HCT116 (cell line): ENCODE measurements at regions not wholly inside any gene's neighbourhood (a gene's known extent, or its start where the extent isn't known, plus 50 kb on each side); places are given as distances from the start of the nearest gene placed in this dataset.

ENCODE experiments used
- ATAC-seq: fragments of 200-7000 bp; cut with Tn5 transposase; 2 replicates; pipeline ENCODE4 v1.9.1; 2020; ENCODE audit warnings: mild to moderate bottlenecking, moderate library complexity
- BruUV-seq: library from RNA; stranded (reverse); fragments of 400-500 nt; replicated peaks from 2 replicates; lab custom pipeline; 2021; lab: Mats Ljungman, UMichigan
- CTCF ChIA-PET: fragments of 300-600 bp; sonication (Branson Sonifier 250); formaldehyde crosslinking; loops from one replicate; lab custom pipeline; 2021; ENCODE audit warnings: antibody characterized with exemption; lab: Charles Lee
- POLR2A ChIA-PET: fragments of 300-600, 350-600 bp; sonication (Branson Sonifier 250); formaldehyde crosslinking; loops from one replicate; lab custom pipeline; 2021; ENCODE audit warnings: antibody characterized with exemption; lab: Charles Lee
- RAD21 ChIA-PET, 2 experiments: fragments of 300-600 bp; sonication (Branson Sonifier 250); formaldehyde crosslinking; loops; one replicate each; lab custom pipeline; 2023; ENCODE audit warnings: low total read pairs in 2 of 2; ENCODE audit not compliant: uncharacterized antibody in 2 of 2, unreplicated experiment in 2 of 2, low non-redundant PET in 1 of 2; lab: Charles Lee
- DNase-seq: peaks from one replicate; pipeline ENCODE4 v3.0.0-alpha.2; 2010; ENCODE audit warnings: low read depth, low spot score
- H2AFZ ChIP-seq: fragments of 200-600 bp; shearing (Covaris generic), sonication (generic); 2 replicates; pipeline ENCODE4 v1.6.1; 2017; ENCODE audit warnings: low read depth, mixed run types, mixed read lengths, antibody characterized with exemption, low read length; ENCODE audit not compliant: poor library complexity, severe bottlenecking
- H3K27ac ChIP-seq: 2 replicates; pipeline ENCODE4 v1.5.1; 2012; ENCODE audit warnings: low read depth, low read length
- H3K27me3 ChIP-seq: fragments of 200-600 bp; sonication (generic); 2 replicates; pipeline ENCODE4 v1.6.1; 2016; ENCODE audit warnings: mixed run types, low read length, mixed read lengths; ENCODE audit not compliant: insufficient read depth
- H3K36me3 ChIP-seq, 2 experiments: fragments of 200-500 bp in 1 of 2; fragments of 200-600 bp in 1 of 2; sonication (Bioruptor generic) in 1 of 2; sonication (generic) in 1 of 2; 2 replicates each; pipeline versions ENCODE4 v1.5.1 to v1.6.1; 2014 to 2016; ENCODE audit warnings: low read length in 2 of 2, inconsistent platforms in 1 of 2, mixed read lengths in 1 of 2, mixed run types in 1 of 2; ENCODE audit not compliant: insufficient read depth in 2 of 2, control insufficient read depth in 1 of 2
- H3K4me1 ChIP-seq, 2 experiments: fragments of 200-600 bp in 1 of 2; sonication (generic) in 1 of 2; 2 replicates each; pipeline versions ENCODE4 v1.5.1 to v1.6.1; 2012 to 2017; ENCODE audit warnings: low read length in 2 of 2, inconsistent platforms in 1 of 2, mild to moderate bottlenecking in 1 of 2, mixed read lengths in 1 of 2, mixed run types in 1 of 2, moderate library complexity in 1 of 2; ENCODE audit not compliant: insufficient read depth in 2 of 2, control insufficient read depth in 1 of 2
- H3K4me2 ChIP-seq: fragments of 200-600 bp; sonication (generic); 2 replicates; pipeline ENCODE4 v1.6.1; 2017; ENCODE audit warnings: mixed run types, low read length, mixed read lengths
- H3K4me3 ChIP-seq, 2 experiments: fragments of 200-600 bp in 1 of 2; sonication (generic) in 1 of 2; replicated peaks in 1 of 2; 2 replicates each; pipeline ENCODE4 v1.5.1; 2011 to 2016; ENCODE audit warnings: low read length in 2 of 2, control low read depth in 1 of 2, low read depth in 1 of 2, mild to moderate bottlenecking in 1 of 2, mixed read lengths in 1 of 2, mixed run types in 1 of 2
- H3K79me2 ChIP-seq: fragments of 200-600 bp; sonication (generic); 2 replicates; pipeline ENCODE4 v1.6.1; 2017; ENCODE audit warnings: mild to moderate bottlenecking, mixed run types, low read length, moderate library complexity, mixed read lengths; ENCODE audit not compliant: insufficient read depth
- H3K9ac ChIP-seq: fragments of 200-600 bp; sonication (generic); 2 replicates; pipeline ENCODE4 v1.6.1; 2016; ENCODE audit warnings: low read length, mixed read lengths
- H3K9me2 ChIP-seq: fragments of 200-600 bp; sonication (generic), shearing (Covaris generic); 2 replicates; pipeline ENCODE4 v1.6.1; 2017; ENCODE audit warnings: mixed run types, mild to moderate bottlenecking, moderate library complexity; ENCODE audit not compliant: insufficient read depth
- H3K9me3 ChIP-seq, 2 experiments: fragments of 200-500 bp in 1 of 2; fragments of 200-600 bp in 1 of 2; sonication (Bioruptor generic) in 1 of 2; sonication (generic) in 1 of 2; 2 replicates each; pipeline ENCODE4 v1.6.1; 2014 to 2017; ENCODE audit warnings: low read length in 2 of 2, mixed read lengths in 2 of 2, inconsistent platforms in 1 of 2, low read depth in 1 of 2, mild to moderate bottlenecking in 1 of 2, mixed run types in 1 of 2, moderate library complexity in 1 of 2; ENCODE audit not compliant: control insufficient read depth in 1 of 2, insufficient read depth in 1 of 2
- H4K20me1 ChIP-seq: fragments of 200-600 bp; sonication (generic), shearing (Covaris generic); 2 replicates; pipeline ENCODE4 v1.6.1; 2017; ENCODE audit warnings: mixed run types, mild to moderate bottlenecking, moderate library complexity; ENCODE audit not compliant: insufficient read depth
- CBX3 ChIP-seq: IDR thresholded peaks from 2 replicates; pipeline ENCODE4 v1.6.1; 2012; ENCODE audit warnings: low read depth
- CEBPB ChIP-seq: IDR thresholded peaks from 2 replicates; pipeline ENCODE4 v1.6.1; 2012; ENCODE audit warnings: low read depth
- EGR1 ChIP-seq: IDR thresholded peaks from 2 replicates; pipeline ENCODE4 v1.6.1; 2012; ENCODE audit warnings: low read depth
- FOSL1 ChIP-seq: IDR thresholded peaks from 2 replicates; pipeline ENCODE4 v1.6.1; 2012; ENCODE audit warnings: low read depth
- JUND ChIP-seq: IDR thresholded peaks from 2 replicates; pipeline ENCODE4 v1.6.1; 2012
- POLR2A ChIP-seq: IDR thresholded peaks from 2 replicates; pipeline ENCODE4 v1.7.0; 2011; ENCODE audit warnings: borderline replicate concordance; ENCODE audit not compliant: insufficient read depth, insufficient read length; ENCODE audit errors: extremely low read depth
- RAD21 ChIP-seq: IDR thresholded peaks from 2 replicates; pipeline ENCODE4 v1.6.1; 2012; ENCODE audit warnings: low read depth, mild to moderate bottlenecking
- SP1 ChIP-seq: IDR thresholded peaks from 2 replicates; pipeline ENCODE4 v1.6.1; 2012; ENCODE audit warnings: low read depth
- ZNF274 ChIP-seq: fragments of 200-500 bp; sonication (Bioruptor generic); IDR thresholded peaks from 2 replicates; pipeline ENCODE4 v1.6.1; 2014; ENCODE audit warnings: mild to moderate bottlenecking, low read depth, low read length, inconsistent platforms
- intact Hi-C: fragments of 100-400 bp; cut with micrococcal nuclease; formaldehyde crosslinking; loops from 2 replicates; pipeline ENCODE4 v1.10.0; 2022
- TF ChIP-seq, protein P1 (sequence below): IDR thresholded peaks from 2 replicates; pipeline ENCODE4 v1.6.1; 2012
- TF ChIP-seq, protein P2 (sequence below), 3 experiments: fragments of 200-600 bp in 1 of 3; sonication (generic) in 1 of 3; IDR thresholded peaks in 2 of 3; conservative IDR thresholded peaks in 1 of 3; 2 replicates each; pipeline ENCODE4 v1.5.1; 2012 to 2017; ENCODE audit warnings: low read depth in 2 of 3, low read length in 2 of 3, antibody characterized with exemption in 1 of 3, borderline replicate concordance in 1 of 3, control low read depth in 1 of 3, mild to moderate bottlenecking in 1 of 3, mixed read lengths in 1 of 3, mixed run types in 1 of 3, moderate library complexity in 1 of 3; ENCODE audit not compliant: insufficient read depth in 1 of 3

DNA sequence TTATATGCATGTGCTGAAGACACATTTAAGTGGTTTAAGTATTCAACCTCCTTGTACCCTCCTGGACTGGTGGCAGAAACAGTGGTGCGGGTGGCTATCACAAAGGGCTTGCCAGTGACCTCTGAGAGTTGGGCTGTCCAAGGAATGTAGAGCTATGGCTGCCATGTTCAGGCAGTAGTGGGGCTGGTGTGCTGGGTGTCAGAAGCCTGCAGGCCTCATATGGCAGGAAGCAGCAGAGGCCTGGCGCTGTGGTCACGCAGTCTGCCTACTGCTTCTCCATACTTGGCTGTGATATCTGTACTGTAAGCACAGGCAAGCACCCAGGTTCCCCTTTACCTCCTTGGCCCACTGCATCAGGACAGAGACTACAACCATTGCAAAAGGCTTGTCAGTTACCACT is 870.0 kb downstream of the LRRIQ3 start:
- BruUV-seq, result no TSS peak
- Histone ChIP-seq H3K4me2 (no peak overlapping the region), H2AFZ (no peak overlapping the region)

More for the DNA sequence above, 870.0 kb downstream of the LRRIQ3 start:
- intact Hi-C loops, result no loop called here
- Histone ChIP-seq H3K9me2 (no peaks in the 10 kb centered on the region), H3K36me3 (no peaks in the 10 kb centered on the region), H3K27me3 (no peaks in the 10 kb centered on the region), H3K4me1 (no peaks in the 10 kb centered on the region), H3K79me2 (no peaks in the 10 kb centered on the region), H3K4me3 (no peak overlapping the region), H3K9ac (no peak overlapping the region), H3K9me3 (peaks cover 10 to 17% of the 10 kb centered on the region in 2 experiments; a peak in 2 of 4 replicates), H4K20me1 (no peaks in the 10 kb centered on the region), H3K27ac (no peak overlapping the region)
- ATAC-seq (no peak), DNase-seq (no peak)
- RAD21 ChIA-PET, result no interaction called here
- TF ChIP-seq CBX3, result no peak
- TF ChIP-seq POLR2A, result no peak
- TF ChIP-seq, protein P1, sequence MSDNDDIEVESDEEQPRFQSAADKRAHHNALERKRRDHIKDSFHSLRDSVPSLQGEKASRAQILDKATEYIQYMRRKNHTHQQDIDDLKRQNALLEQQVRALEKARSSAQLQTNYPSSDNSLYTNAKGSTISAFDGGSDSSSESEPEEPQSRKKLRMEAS, result no peak
- no peak for TF ChIP-seq EGR1
- no peak for TF ChIP-seq FOSL1
- TF ChIP-seq CEBPB, result no peak
- TF ChIP-seq ZNF274, result no peak
- no peak for TF ChIP-seq RAD21
- TF ChIP-seq JUND, result no peak
- TF ChIP-seq SP1, result no peak
- TF ChIP-seq, protein P2, sequence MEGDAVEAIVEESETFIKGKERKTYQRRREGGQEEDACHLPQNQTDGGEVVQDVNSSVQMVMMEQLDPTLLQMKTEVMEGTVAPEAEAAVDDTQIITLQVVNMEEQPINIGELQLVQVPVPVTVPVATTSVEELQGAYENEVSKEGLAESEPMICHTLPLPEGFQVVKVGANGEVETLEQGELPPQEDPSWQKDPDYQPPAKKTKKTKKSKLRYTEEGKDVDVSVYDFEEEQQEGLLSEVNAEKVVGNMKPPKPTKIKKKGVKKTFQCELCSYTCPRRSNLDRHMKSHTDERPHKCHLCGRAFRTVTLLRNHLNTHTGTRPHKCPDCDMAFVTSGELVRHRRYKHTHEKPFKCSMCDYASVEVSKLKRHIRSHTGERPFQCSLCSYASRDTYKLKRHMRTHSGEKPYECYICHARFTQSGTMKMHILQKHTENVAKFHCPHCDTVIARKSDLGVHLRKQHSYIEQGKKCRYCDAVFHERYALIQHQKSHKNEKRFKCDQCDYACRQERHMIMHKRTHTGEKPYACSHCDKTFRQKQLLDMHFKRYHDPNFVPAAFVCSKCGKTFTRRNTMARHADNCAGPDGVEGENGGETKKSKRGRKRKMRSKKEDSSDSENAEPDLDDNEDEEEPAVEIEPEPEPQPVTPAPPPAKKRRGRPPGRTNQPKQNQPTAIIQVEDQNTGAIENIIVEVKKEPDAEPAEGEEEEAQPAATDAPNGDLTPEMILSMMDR (IDR thresholded peaks at IDR 0.05 in 2 of 3, conservative IDR thresholded peaks at IDR 0.05 in 1 of 3; ENCODE audit: borderline replicate concordance in 1 of 3, insufficient read depth in 1 of 3, low read depth in 2 of 3, low read length in 2 of 3), result no peak
- POLR2A ChIA-PET, result no interaction called here
- CTCF ChIA-PET, result no interaction called here
